SK-N-SH treated with all-trans-retinoic acid at 6 μM for 48 hours (cell line): ENCODE measurements at regions not wholly inside any gene's neighbourhood (a gene's known extent, or its start where the extent isn't known, plus 50 kb on each side); places are given as distances from the start of the nearest gene placed in this dataset.

Experiments used
- ATAC-seq: fragments of 200-7000 bp; cut with Tn5 transposase; 3 replicates; pipeline ENCODE4 v1.9.1; 2020; ENCODE audit warnings: mild to moderate bottlenecking, moderate library complexity
- ARNTL ChIP-seq: fragments of 450-650 bp; formaldehyde crosslinking; IDR thresholded peaks from 2 replicates; pipeline ENCODE4 v1.5.0; 2020; ENCODE audit warnings: low read depth, mild to moderate bottlenecking, moderate library complexity, borderline replicate concordance
- BACH2 ChIP-seq: fragments of 250-450 bp; sonication (Bioruptor Pico); IDR thresholded peaks from 2 replicates; pipeline ENCODE4 v1.9.0; 2021; ENCODE audit warnings: mild to moderate bottlenecking, borderline replicate concordance
- CSDC2 ChIP-seq: fragments of 250-450 bp; sonication (Bioruptor Pico); IDR thresholded peaks from 2 replicates; pipeline ENCODE4 v1.5.0; 2020; ENCODE audit warnings: mild to moderate bottlenecking, moderate library complexity
- CSRNP3 ChIP-seq: fragments of 250-450 bp; sonication (Bioruptor Pico); IDR thresholded peaks from 2 replicates; pipeline ENCODE4 v1.5.1; 2021; ENCODE audit warnings: mild to moderate bottlenecking, moderate library complexity
- ESRRG ChIP-seq: fragments of 250-450 bp; sonication (Bioruptor Pico); IDR thresholded peaks from 2 replicates; pipeline ENCODE4 v1.6.1; 2021; ENCODE audit warnings: mild to moderate bottlenecking
- GLIS3 ChIP-seq: fragments of 250-450 bp; sonication (Bioruptor Pico); IDR thresholded peaks from 2 replicates; pipeline ENCODE4 v1.5.0; 2020; ENCODE audit warnings: mild to moderate bottlenecking, moderate library complexity
- ISL1 ChIP-seq: fragments of 250-450 bp; sonication (Bioruptor Pico); IDR thresholded peaks from 2 replicates; pipeline ENCODE4 v2.1.2; 2022; ENCODE audit warnings: mild to moderate bottlenecking, moderate library complexity
- OSR1 ChIP-seq: fragments of 250-450 bp; sonication (Bioruptor Pico); IDR thresholded peaks from 2 replicates; pipeline ENCODE4 v1.8.0; 2022; ENCODE audit warnings: moderate library complexity, mild to moderate bottlenecking, inconsistent platforms
- PATZ1 ChIP-seq: fragments of 250-450 bp; sonication (Bioruptor Pico); IDR thresholded peaks from 2 replicates; pipeline ENCODE4 v1.8.0; 2020; ENCODE audit warnings: mild to moderate bottlenecking, moderate library complexity, borderline replicate concordance
- POU6F1 ChIP-seq: fragments of 250-450 bp; sonication (Bioruptor Pico); IDR thresholded peaks from 2 replicates; pipeline ENCODE4 v1.8.0; 2021; ENCODE audit warnings: low read depth, mild to moderate bottlenecking, moderate library complexity, borderline replicate concordance
- PPARA ChIP-seq: fragments of 250-450 bp; sonication (Bioruptor Pico); IDR thresholded peaks from 2 replicates; pipeline ENCODE4 v1.5.0; 2020; ENCODE audit warnings: mild to moderate bottlenecking, borderline replicate concordance
- RARB ChIP-seq: fragments of 250-450 bp; sonication (Bioruptor Pico); IDR thresholded peaks from 2 replicates; pipeline ENCODE4 v1.8.0; 2021; ENCODE audit warnings: mild to moderate bottlenecking, moderate library complexity
- TCF4 ChIP-seq: fragments of 250-450 bp; sonication (Bioruptor Pico); IDR thresholded peaks from 2 replicates; pipeline ENCODE4 v1.8.0; 2021; ENCODE audit warnings: mild to moderate bottlenecking, moderate library complexity, borderline replicate concordance
- TOX ChIP-seq: fragments of 250-450 bp; sonication (Bioruptor Pico); IDR thresholded peaks from 2 replicates; pipeline ENCODE4 v1.8.0; 2021; ENCODE audit warnings: mild to moderate bottlenecking, moderate library complexity, borderline replicate concordance
- TSHZ2 ChIP-seq: fragments of 250-450 bp; sonication (Bioruptor Pico); IDR thresholded peaks from 2 replicates; pipeline ENCODE4 v1.5.0; 2020; ENCODE audit warnings: mild to moderate bottlenecking, moderate library complexity
- ZC3H10 ChIP-seq: fragments of 250-450 bp; sonication (Bioruptor Pico); IDR thresholded peaks from 2 replicates; pipeline ENCODE4 v1.5.1; 2021; ENCODE audit warnings: mild to moderate bottlenecking, moderate library complexity
- ZFP3 ChIP-seq: fragments of 250-450 bp; sonication (Bioruptor Pico); IDR thresholded peaks from 2 replicates; pipeline ENCODE4 v1.5.0; 2020; ENCODE audit warnings: mild to moderate bottlenecking, moderate library complexity
- ZNF565 ChIP-seq: fragments of 450-650 bp; formaldehyde crosslinking; conservative IDR thresholded peaks from 2 replicates; pipeline ENCODE4 v1.5.0; 2020; ENCODE audit warnings: low read depth, mild to moderate bottlenecking, moderate library complexity
- ZNF70 ChIP-seq: fragments of 450-650 bp; formaldehyde crosslinking; IDR thresholded peaks from 2 replicates; pipeline ENCODE4 v1.5.0; 2020; ENCODE audit warnings: mild to moderate bottlenecking, moderate library complexity
- ZNF8 ChIP-seq: fragments of 450-650 bp; formaldehyde crosslinking; IDR thresholded peaks from 2 replicates; pipeline ENCODE4 v1.5.0; 2020; ENCODE audit warnings: mild to moderate bottlenecking, moderate library complexity

GRCh38 chr7:155882596-155882995, 70.3 kb upstream of the SHH start:
- TF ChIP-seq TSHZ2 (CRISPR knock-in tag) (no peak), ESRRG (CRISPR knock-in tag) (no peak), GLIS3 (CRISPR knock-in tag) (no peak), PATZ1 (CRISPR knock-in tag) (no peak)
- no peak for ATAC-seq

- TF ChIP-seq ARNTL (no peak), ZNF565 (CRISPR knock-in tag) (no peak), ESRRG (CRISPR knock-in tag) (no peak), PATZ1 (CRISPR knock-in tag) (no peak), ZNF70 (CRISPR knock-in tag) (no peak), PPARA (CRISPR knock-in tag) (no peak), TCF4 (CRISPR knock-in tag) (no peak), TOX (CRISPR knock-in tag) (no peak), ISL1 (CRISPR knock-in tag) (no peak), ZFP3 (no peak), CSDC2 (CRISPR knock-in tag) (no peak), RARB (CRISPR knock-in tag) (no peak), ZC3H10 (CRISPR knock-in tag) (no peak), POU6F1 (no peak), ZNF8 (CRISPR knock-in tag) (no peak), CSRNP3 (no peak)
- peak; percentile 15; the same call in 2 of the 3 replicates for ATAC-seq
Measured at GRCh38 chr7:155881471-155882350, 69.4 kb upstream of the SHH start.

- TF ChIP-seq ZNF70 (CRISPR knock-in tag) (no peak), BACH2 (CRISPR knock-in tag) (no peak), OSR1 (no peak), RARB (CRISPR knock-in tag) (no peak), ARNTL (no peak), CSDC2 (CRISPR knock-in tag) (no peak), TOX (CRISPR knock-in tag) (no peak), ZNF8 (CRISPR knock-in tag) (no peak), ZC3H10 (CRISPR knock-in tag) (no peak), ZFP3 (no peak), PPARA (CRISPR knock-in tag) (no peak), ZNF565 (CRISPR knock-in tag) (no peak)
- ATAC-seq: no peak
Measured at GRCh38 chr7:155880721-155881120, 68.5 kb upstream of the SHH start.
